ENCODE measurements at regions not wholly inside any gene's neighbourhood (a gene's known extent, or its start where the extent isn't known, plus 50 kb on each side); places are given as distances from the start of the nearest gene placed in this dataset.

DNA sequence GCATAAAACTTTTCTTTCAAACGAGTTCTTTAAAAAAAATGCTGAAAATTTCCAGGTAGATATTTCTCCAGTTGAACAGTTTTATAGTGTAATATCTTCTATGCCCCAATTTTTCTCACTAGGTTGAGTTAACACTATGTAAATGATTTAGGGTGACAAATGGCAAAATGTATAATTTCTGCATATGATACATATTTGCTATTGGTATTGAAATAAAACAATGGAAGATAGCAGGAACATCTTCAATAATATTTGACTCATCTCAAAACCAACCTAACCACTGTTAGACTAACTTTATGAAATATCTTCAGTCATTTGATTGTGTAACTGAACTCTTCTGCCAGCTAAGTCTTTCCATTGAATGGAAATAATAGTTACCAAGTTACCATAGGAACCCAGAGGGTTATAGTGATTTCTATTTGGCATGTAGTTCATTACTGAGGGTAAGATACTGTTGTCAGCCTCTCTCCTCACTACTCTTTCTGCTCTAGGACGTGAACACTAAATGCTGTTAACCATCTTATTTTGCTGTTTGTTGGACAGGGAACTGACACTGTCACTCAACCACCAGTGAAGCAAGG, 824.7 kb upstream of the NECTIN3 start:
- TF ChIP-seq, protein P1, sequence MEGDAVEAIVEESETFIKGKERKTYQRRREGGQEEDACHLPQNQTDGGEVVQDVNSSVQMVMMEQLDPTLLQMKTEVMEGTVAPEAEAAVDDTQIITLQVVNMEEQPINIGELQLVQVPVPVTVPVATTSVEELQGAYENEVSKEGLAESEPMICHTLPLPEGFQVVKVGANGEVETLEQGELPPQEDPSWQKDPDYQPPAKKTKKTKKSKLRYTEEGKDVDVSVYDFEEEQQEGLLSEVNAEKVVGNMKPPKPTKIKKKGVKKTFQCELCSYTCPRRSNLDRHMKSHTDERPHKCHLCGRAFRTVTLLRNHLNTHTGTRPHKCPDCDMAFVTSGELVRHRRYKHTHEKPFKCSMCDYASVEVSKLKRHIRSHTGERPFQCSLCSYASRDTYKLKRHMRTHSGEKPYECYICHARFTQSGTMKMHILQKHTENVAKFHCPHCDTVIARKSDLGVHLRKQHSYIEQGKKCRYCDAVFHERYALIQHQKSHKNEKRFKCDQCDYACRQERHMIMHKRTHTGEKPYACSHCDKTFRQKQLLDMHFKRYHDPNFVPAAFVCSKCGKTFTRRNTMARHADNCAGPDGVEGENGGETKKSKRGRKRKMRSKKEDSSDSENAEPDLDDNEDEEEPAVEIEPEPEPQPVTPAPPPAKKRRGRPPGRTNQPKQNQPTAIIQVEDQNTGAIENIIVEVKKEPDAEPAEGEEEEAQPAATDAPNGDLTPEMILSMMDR (IDR thresholded peaks at IDR 0.05; ENCODE audit: low read depth, low read length, missing control alignments), result no peak
- no peak for DNase-seq (ENCODE audit: low read depth)
- in situ Hi-C loops (cut with HindIII; ENCODE audit: low sequenced_read_pairs), result no loop called here
- H3K4me3 ChIP-seq (ENCODE audit: low read depth, low read length), result no peak overlapping the region

- TF ChIP-seq, protein P1 (IDR thresholded peaks at IDR 0.05; ENCODE audit: low read depth, low read length, missing control alignments), result no peak
- H3K4me3 ChIP-seq (ENCODE audit: low read depth, low read length), result no peak overlapping the region
- no peak for DNase-seq (ENCODE audit: low read depth)
- in situ Hi-C loops (cut with HindIII; ENCODE audit: low sequenced_read_pairs), result no loop called here
Observed at GRCh38 chr3:110248666-110249065, 823.0 kb upstream of the NECTIN3 start.

GRCh38 chr3:110253794-110254193, 817.8 kb upstream of the NECTIN3 start:
- no peak for DNase-seq (ENCODE audit: low read depth)
- TF ChIP-seq, protein P1 (IDR thresholded peaks at IDR 0.05; ENCODE audit: low read depth, low read length, missing control alignments), result no peak
- H3K4me3 ChIP-seq (ENCODE audit: low read depth, low read length), result no peak overlapping the region
- in situ Hi-C loops (cut with HindIII; ENCODE audit: low sequenced_read_pairs), result no loop called here

- H3K4me3 ChIP-seq (ENCODE audit: low read depth, low read length), result no peak overlapping the region
- TF ChIP-seq, protein P1 (IDR thresholded peaks at IDR 0.05; ENCODE audit: low read depth, low read length, missing control alignments), result no peak
- in situ Hi-C loops (cut with HindIII; ENCODE audit: low sequenced_read_pairs), result no loop called here
- DNase-seq (ENCODE audit: low read depth), result no peak
Observed at GRCh38 chr3:110254591-110254990, 817.0 kb upstream of the NECTIN3 start.

DNA sequence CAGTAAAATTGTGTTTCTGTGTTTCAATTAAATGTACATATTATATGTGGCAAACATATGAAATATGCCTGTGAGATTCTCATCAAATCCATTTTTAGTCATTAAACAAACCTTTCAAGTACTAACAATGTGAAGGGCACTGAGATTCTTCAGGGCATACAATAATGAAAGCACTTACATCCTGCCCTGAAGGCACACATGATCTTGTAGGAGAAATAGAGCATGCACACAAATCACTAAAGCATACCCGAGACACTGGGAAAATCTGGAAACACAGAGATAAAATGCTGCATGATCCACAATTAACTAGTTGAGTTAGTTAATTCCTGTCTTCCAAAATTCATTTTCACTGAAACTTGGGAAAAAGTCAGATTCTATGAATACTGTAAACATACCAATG, 810.5 kb upstream of the NECTIN3 start:
- TF ChIP-seq, protein P1 (IDR thresholded peaks at IDR 0.05; ENCODE audit: low read depth, low read length, missing control alignments), result no peak

DNA sequence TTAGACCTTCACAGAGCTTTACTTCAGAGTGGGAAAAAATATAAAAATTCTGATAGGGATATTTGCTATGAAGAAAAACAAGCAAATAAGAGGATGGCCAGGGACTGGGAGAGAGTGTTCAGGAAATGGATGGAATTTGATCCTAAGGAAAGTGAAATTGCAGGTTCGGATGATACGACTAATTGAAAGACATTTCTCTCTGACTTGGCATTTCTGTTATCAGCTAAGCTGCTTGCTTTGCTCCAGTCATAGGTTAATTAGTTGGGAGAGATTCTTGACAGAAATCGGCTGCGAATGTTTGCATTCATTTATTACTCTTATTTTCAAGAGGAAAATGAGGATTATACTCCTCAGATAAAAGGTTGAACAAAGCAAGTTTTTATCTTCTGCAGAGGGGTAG, 808.7 kb upstream of the NECTIN3 start:
- in situ Hi-C loops (cut with HindIII; ENCODE audit: low sequenced_read_pairs), result no loop called here

More for the DNA sequence above, 810.5 kb upstream of the NECTIN3 start:
- DNase-seq (ENCODE audit: low read depth), result no peak
- H3K4me3 ChIP-seq (ENCODE audit: low read depth, low read length), result no peak overlapping the region
- in situ Hi-C loops (cut with HindIII; ENCODE audit: low sequenced_read_pairs), result no loop called here

More for the DNA sequence above, 808.7 kb upstream of the NECTIN3 start:
- DNase-seq (ENCODE audit: low read depth), result no peak
- TF ChIP-seq, protein P1 (IDR thresholded peaks at IDR 0.05; ENCODE audit: low read depth, low read length, missing control alignments), result no peak
- no peak overlapping the region for H3K4me3 ChIP-seq (ENCODE audit: low read depth, low read length)

Measured in astrocyte of the cerebellum (primary cell).